Endothelial cell of umbilical vein (primary cell): ENCODE measurements at regions not wholly inside any gene's neighbourhood (a gene's known extent, or its start where the extent isn't known, plus 50 kb on each side); places are given as distances from the start of the nearest gene placed in this dataset.
"Not testable (repeated sequence)": the region's sequence is repeated elsewhere in the genome, so short reads cannot be mapped to it uniquely, and the experiment has no call there.

ENCODE experiments used
- CTCF ChIP-seq, 2 donors: IDR thresholded peaks; 1 replicate in 1 of 2; 2 replicates in 1 of 2; pipeline ENCODE4 v1.5.1; 2011; ENCODE audit warnings: low read length in 2 of 2, mild to moderate bottlenecking in 2 of 2, moderate library complexity in 2 of 2, control low read depth in 1 of 2, inconsistent platforms in 1 of 2, low read depth in 1 of 2; ENCODE audit not compliant: insufficient read depth in 1 of 2; ENCODE audit errors: extremely low read depth in 1 of 2
- JUN ChIP-seq: IDR thresholded peaks from 2 replicates; pipeline ENCODE4 v1.6.1; 2011; ENCODE audit warnings: borderline replicate concordance, low read depth; ENCODE audit not compliant: insufficient read length, insufficient read depth
- POLR2A ChIP-seq: IDR thresholded peaks from 2 replicates; pipeline ENCODE4 v1.6.1; 2012; ENCODE audit warnings: low read depth, mild to moderate bottlenecking, control low read depth, low read length
- POLR2AphosphoS5 ChIP-seq: IDR thresholded peaks from 2 replicates; pipeline ENCODE4 v1.6.1; 2012; ENCODE audit warnings: low read depth, mild to moderate bottlenecking, control low read depth, low read length, moderate library complexity; ENCODE audit not compliant: insufficient read depth

DNA sequence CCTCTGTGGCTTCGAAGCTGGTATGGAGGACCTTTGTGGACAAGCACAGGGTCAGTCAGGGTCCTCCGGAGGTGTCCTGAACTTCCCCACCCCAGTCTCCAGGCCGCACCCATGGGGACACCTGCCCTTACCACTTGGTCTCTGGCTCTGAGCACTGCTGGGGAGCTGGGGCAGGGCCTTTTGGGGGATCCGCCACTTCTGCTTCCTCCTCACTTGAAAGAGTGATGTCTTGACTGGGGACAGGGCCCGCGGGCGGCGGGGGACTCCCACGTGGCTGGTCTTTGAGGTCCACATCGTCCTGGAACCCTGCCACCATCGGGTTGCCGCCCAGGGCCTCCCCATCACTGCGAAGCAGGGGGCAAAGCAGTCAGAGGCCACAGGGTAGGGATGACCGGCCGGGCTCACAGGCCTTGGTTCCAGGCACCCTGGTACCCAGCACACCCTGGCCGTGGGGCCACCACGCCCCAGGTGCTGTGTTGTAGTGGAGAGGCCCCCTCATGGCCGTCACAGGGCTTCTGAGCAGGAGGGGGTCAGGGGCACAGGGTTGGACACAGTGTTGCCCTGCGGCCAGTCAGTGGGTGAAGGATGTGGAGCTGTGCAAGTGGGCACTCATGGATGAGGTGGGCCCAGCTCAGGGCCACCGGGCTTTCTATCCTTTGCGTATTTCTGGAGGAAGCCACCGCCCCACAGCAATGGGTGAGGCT lies 256.4 kb downstream of the ANKRD30B start:
- TF ChIP-seq CTCF (IDR thresholded peaks at IDR 0.05; ENCODE audit: extremely low read depth in 1 of 2, insufficient read depth in 1 of 2, low read depth in 1 of 2, low read length in 2 of 2); POLR2AphosphoS5; JUN; POLR2A: not testable (repeated sequence)
